ENCODE measurements at regions not wholly inside any gene's neighbourhood (a gene's known extent, or its start where the extent isn't known, plus 50 kb on each side); places are given as distances from the start of the nearest gene placed in this dataset.
"Not testable (repeated sequence)": the region's sequence is repeated elsewhere in the genome, so short reads cannot be mapped to it uniquely, and the experiment has no call there.

DNA sequence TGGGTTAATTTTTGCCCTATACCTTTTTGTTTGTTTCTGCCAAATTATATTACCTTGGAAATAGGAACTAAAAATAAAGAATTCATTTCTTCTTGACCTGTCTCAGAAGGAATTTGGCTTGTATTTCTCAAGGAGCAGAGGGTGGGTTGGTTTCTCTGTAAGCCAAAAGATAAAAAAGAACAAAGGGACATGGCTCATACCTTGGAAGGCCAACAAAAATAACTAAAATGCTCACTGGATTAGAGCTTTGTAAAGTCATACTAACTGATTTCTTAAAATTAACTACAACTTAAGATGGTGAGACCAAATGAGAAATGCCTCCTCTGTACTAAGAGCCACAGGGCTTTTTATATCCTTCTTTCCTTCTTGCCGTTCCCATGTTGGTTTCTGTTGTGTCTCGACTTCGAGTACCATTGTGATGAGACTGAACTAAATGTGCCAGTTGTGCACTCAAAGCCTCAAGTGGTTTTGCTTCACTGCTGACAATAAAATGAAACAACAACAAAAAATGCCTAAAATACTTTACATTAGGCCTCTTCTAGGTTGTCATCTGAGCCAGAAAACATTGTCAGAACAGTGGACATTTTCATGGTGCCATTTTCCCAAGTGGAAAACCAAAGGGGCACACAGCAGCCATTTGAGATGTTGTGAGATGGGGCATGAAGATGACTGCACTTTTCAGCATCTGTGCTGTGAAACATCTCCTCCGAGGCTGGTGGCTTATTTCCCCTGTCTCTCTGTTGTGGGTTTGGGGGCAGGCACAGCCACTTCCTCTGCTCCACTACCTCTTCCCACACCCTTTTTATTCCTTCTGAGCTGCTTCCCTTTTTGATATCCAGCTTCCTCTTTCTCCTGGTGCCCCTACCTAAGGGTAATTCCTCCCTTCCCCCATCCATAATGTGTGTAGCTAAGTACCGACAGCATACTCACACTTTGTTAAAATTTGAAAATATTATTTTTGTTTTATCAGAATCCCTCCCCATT lies 51.8 kb upstream of the AGR3 start:
- DNase-seq = peak; percentile 21

GRCh38 chr7:16934722-16935340 lies 53.0 kb upstream of the AGR3 start:
- no peak for DNase-seq

DNA sequence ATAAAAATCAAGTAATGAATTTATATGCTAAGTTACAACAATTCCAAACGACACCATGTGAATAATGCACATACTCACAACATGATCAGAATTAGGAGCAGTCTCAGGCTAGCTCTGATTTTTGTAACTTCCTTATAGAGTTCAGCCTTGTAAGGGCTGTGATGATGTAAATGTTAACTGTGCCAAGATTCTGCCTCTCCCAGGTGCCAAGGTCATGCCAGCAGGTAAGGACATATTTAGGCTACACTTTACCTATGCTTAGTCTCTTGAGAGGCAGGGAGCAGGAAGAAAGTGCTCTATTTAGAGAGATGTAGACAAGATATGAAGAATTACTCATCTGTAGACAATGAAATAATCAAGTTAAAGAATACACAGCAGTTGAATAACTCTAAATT lies 53.6 kb upstream of the AGR3 start:
- no peak for DNase-seq

GRCh38 chr7:16936626-16937422 lies 55.0 kb upstream of the AGR3 start:
- DNase-seq = no peak

GRCh38 chr7:16939161-16939560 lies 57.4 kb upstream of the AGR3 start:
- no peak for DNase-seq

DNA sequence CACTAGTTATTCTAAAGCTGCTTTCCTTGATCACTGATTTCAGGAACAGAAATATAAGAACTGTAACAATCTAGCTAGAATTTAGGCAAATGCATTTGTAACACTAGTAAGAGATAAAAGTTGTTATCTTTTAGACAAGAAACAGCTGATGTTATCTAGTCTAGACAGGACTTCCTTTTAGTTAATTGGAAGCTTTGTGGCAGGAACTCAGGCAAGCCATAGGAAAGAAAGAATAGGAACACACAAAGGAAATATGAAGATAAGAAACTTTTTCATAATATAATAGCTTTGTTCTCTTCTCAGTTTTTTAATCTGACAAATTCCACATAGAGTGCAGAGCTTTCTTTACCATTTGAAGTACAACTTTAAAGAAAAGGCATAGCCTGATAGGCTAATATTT lies 59.0 kb upstream of the AGR3 start:
- no peak for DNase-seq

DNA sequence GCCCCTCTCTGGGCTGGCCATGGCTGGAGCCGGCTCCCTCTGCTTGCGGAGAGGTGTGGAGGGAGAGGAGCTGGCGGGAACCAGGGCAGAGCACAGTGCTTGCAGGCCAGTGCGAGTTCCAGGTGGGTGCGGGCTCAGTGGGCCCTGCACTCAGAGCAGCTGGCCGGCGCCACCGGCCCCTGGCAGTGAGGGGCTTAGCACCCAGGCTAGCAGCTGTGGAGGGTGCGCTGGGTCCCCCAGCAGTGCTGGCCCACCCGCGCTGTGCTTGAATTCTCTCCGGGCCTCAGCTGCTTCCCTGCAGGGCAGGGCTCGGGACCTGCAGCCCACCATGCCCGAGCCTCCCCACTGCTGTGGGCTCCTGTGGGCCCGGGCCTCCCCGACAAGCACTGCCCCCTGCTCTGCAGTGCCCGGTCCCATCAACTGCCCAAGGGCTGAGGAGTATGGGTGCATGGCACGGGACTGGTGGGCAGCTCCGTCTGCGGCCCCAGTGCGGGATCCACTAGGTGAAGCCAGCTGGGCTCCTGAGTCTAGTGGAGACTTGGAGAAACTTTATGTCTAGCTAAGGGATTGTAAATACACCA lies 61.2 kb upstream of the AGR3 start:
- no peak for DNase-seq

- DNase-seq = no peak
Observed at GRCh38 chr7:16944936-16945335, 63.2 kb upstream of the AGR3 start.

DNA sequence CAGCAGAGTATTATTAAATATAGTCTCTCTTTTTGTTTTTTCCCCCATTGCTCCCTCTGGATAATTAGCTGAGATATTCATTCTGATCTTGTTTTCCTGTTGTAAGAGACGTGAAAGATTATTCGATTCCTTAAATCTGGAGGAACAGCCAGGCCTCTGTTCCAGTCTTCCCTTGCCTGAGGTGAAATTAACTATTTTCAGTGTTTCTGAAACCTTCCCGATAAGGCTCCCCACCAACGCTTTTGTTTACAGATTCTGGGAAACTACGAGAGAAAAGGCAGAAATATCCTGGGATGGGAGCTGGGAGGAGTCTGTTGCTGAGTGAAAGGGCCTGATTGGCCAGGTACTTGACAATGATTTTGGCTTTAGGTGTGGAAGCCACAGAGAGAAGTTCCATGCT lies 63.6 kb upstream of the AGR3 start:
- DNase-seq = no peak

- not testable (repeated sequence) for DNase-seq
Observed at GRCh38 chr7:16948110-16948509, 66.3 kb upstream of the AGR3 start.

- DNase-seq = no peak
Observed at GRCh38 chr7:16951483-16952080, 69.8 kb upstream of the AGR3 start.

DNA sequence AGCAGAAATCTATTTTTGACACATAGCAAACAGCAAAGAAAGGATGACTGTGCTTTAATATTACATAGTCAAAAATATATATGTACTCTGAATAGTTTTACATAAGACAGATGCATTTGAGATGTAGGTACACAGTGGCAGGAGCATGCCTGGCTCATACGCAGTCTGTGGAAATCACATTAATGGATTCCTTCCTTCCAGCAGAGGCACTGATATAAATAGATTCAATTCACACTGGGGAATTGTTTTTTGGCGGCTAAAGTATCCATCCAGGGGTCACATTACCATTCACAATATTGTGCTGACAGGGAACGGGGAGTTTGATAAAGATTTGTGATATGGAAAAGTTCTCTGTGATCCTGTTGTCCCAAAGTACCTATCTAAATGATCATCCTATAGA lies 72.5 kb upstream of the AGR3 start:
- no peak for DNase-seq

DNA sequence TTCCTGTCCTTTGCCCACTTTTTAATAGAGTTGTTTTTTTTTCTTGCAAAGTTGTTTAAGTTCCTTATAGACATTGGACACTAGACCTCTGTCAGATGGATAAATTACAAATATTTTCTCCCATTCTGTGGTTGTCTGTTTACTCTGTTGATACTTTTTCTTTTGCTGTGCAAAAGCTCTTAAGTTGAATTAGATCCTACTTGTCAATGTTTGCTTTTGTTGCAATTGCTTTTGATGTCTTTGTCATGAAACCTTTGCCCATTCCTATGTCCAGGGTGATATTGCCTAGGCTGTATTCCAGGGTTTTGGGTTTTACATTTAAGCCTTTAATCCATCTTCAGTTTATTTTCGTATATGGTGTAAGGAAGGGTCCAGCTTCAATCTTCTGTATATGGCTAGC lies 76.9 kb upstream of the AGR3 start:
- no peak for DNase-seq

DNA sequence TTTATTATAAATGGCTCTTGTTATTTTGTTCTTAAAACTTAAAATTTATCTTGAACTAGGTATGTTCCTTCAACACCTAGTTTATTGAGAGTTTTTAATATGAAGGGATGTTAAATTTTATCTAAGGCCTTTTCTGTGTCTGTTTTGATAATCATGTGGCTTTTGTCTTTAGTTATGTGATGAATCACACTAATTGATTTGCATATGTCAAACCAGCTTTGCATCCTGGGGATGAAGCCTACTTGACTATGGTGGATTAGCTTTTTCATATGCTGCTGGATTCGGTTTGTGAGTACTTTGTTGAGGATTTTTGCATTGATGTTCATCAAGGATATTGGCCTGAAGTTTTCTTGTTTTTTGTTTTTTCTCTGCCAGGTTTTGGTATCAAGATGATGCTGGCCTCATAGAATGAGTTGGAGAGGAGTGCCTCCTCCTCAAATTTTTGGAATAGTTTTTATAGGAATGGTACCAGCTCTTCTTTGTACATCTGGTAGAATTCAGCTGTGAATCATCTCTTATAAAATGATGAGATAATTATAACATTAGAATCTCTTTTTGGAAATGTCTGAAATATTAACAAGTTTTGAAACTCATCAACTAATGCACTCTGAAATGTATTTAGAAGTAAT lies 78.7 kb upstream of the AGR3 start:
- no peak for DNase-seq

GRCh38 chr7:16961641-16962040 lies 79.9 kb upstream of the AGR3 start:
- no peak for DNase-seq

- DNase-seq = no peak
Observed at GRCh38 chr7:16963044-16963443, 81.3 kb upstream of the AGR3 start.

GRCh38 chr7:16965697-16966096 lies 83.9 kb upstream of the AGR3 start:
- DNase-seq = not testable (repeated sequence)

DNA sequence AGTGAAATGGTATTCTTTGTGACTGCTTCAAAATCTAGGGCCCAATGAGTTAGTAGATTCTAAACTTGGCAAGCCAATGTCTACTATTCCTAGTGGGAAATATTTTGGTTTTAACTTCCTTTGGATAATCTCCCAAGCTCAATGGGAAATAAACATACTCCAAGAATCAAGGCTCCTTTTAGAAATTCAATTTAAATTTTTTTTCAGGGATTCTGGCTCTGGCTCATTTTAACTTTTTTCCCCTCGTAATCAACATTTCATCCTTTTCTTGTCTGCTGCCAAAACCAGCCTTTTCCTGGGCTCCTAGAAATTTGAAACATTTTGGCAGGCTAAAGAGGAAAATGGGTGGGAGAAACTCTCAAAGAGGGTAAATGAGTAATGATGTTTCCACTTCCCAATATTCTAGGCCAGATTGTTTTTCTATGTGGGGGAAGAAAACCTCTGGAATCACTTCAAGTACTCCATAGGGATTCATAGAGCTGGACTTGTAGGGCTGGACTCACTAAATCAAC lies 85.6 kb upstream of the AGR3 start:
- DNase-seq = no peak

DNA sequence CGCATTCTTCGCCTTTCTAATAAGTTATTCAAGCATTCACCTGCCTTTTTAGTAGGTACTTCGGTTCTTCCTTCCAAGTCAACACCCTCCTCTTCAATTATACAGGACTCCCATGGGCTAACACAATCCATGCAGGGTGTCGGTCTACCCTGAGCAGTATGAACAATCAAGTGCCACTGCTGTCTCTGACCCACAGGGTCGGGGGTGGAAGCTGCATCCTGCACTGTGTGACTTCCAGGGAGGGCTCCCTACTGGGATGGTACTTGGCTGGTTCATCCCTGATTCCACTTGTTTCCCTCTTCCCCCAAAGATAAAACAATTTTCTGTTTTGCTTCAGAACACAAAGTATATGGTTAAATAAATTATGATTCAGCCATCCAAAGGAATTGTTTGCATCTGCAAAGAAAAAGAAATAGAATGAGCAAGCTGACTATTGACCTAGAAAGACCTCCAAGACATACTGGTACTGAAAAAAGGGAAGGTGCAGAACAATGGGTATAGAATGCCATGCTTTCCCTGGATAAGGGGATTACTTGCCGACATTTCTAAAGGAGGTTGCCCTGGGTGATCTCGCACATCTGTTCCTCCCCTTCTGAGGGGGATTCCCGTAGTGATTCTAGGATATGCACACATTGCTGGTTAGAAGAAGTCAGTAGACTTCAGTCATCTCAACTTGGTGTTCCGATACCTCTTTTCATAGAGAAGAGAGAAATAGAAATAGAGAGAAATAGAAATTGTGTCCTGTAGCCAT lies 89.1 kb upstream of the AGR3 start:
- no peak for DNase-seq

DNA sequence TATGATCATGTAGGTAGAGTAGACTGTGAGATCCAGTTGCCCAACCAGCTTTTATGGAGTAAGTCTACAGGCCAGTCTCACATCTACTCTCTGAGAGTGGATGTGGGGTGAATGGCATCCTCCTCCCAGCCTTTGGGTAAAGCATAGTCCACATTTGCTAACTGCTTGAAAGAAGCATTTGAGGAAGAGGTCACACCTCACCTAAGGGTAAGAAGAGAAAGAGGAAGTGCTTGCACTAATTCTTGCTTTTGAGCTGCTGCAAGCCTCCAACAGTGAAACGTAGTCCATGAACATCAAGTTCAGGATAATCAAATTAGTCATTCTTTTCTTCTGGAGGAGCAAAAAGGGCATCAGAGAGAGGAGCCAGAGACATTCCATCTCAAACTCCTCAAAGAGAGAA lies 93.9 kb upstream of the AGR3 start:
- DNase-seq = no peak

All from midbrain (tissue), 1 donor.